ENCODE measurements at regions not wholly inside any gene's neighbourhood (a gene's known extent, or its start where the extent isn't known, plus 50 kb on each side); places are given as distances from the start of the nearest gene placed in this dataset.

DNA sequence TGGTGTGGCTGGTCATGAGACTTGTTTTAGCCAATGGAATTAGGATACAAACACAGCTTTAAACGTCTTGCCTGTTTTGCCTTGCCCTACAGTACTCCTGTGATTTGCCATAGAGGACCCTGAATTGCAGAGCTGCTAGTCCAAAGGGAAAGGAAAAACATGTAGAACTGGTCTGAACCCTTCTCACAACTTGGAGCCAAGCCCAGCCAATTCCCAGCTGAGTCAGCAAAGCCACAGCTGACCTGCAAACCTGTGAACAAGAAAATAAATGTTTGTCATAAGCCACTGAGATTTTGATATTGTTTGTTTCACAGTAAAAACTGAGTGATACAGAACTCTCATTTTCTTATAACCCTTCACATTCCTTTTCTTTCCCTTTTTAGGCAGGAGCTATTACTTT is 360.5 kb upstream of the API5 start:
- WGBS (ENCODE audit: insufficient coverage) = 76% methylated on average over 1 of the region's 1 CpG
- Histone ChIP-seq H3K4me3 (ENCODE audit: low read length) (no peak overlapping the region), H3K27me3 (ENCODE audit: control insufficient read depth, insufficient read depth, low read length) (no peaks in the 10 kb centered on the region), H3K27ac (ENCODE audit: low read length) (no peak overlapping the region), H3K36me3 (ENCODE audit: control insufficient read depth, insufficient read depth, low read length) (no peaks in the 10 kb centered on the region), H3K9me3 (ENCODE audit: control insufficient read depth, insufficient read depth, low read length) (no peaks in the 10 kb centered on the region), H3K4me1 (ENCODE audit: control insufficient read depth, insufficient read depth, low read length) (no peaks in the 10 kb centered on the region)
- Mint-ChIP-seq H3K27ac (no peak overlapping the region), H3K27me3 (ENCODE audit: low read depth in 2 of 2) (no peaks in the 10 kb centered on the region), H3K9me3 (peaks cover 9% of the 10 kb centered on the region in 2 donors), H3K4me3 (no peak overlapping the region), H3K4me1 (no peaks in the 10 kb centered on the region), H3K36me3 (no peaks in the 10 kb centered on the region)
- intact Hi-C loops (cut with micrococcal nuclease) = no loop called here
- no peak for DNase-seq
- ATAC-seq = no peak
- TF ChIP-seq, protein P1, sequence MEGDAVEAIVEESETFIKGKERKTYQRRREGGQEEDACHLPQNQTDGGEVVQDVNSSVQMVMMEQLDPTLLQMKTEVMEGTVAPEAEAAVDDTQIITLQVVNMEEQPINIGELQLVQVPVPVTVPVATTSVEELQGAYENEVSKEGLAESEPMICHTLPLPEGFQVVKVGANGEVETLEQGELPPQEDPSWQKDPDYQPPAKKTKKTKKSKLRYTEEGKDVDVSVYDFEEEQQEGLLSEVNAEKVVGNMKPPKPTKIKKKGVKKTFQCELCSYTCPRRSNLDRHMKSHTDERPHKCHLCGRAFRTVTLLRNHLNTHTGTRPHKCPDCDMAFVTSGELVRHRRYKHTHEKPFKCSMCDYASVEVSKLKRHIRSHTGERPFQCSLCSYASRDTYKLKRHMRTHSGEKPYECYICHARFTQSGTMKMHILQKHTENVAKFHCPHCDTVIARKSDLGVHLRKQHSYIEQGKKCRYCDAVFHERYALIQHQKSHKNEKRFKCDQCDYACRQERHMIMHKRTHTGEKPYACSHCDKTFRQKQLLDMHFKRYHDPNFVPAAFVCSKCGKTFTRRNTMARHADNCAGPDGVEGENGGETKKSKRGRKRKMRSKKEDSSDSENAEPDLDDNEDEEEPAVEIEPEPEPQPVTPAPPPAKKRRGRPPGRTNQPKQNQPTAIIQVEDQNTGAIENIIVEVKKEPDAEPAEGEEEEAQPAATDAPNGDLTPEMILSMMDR (IDR thresholded peaks at IDR 0.05) = no peak

DNA sequence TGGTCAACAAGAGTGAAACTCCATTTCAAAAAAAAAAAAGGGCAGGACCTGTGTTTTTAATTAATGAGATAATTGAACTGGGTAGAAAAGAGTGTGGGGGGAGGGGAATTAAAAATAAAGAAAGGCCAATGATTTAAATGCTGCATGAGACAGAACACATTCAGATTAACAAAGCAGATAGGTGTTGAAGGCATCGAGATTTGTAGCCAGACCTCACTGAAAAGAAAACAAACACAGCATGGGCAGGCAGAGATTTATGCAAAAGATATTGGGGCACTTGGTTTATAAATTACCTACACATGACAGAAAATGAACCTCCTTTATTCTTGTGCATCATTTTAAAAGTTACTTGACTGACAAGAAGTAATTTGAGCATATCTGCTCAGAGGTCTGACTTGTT is 354.0 kb upstream of the API5 start:
- intact Hi-C loops (cut with micrococcal nuclease) = no loop called here
- 56% methylated on average over 1 of the region's 1 CpG for WGBS (ENCODE audit: insufficient coverage)

DNA sequence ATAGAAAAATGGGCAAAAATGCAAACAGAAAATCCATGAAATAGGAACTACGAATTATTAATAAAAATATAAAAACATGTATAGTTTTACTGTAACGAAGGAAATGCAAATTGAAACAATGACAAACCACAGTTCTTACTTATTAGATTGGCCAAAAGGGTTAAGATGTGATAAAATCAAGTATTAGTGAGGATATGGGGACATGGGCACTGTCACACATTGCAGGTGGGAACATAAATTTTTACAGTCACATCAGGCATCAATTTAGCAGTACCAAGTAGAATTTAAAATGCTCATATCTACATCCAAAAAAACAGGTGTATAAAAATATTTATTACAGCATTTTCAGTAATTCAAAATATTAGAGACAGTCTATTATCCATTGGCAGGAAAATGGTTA is 353.2 kb upstream of the API5 start:
- peaks cover 3% of the 10 kb centered on the region for H3K9me3 ChIP-seq (ENCODE audit: control insufficient read depth, insufficient read depth, low read length)
- intact Hi-C loops (cut with micrococcal nuclease) = no loop called here
- H3K36me3 ChIP-seq (ENCODE audit: control insufficient read depth, insufficient read depth, low read length) = no peaks in the 10 kb centered on the region
- no peak overlapping the region for H3K4me3 ChIP-seq (ENCODE audit: low read length)
- H3K4me1 ChIP-seq (ENCODE audit: control insufficient read depth, insufficient read depth, low read length) = no peaks in the 10 kb centered on the region
- Mint-ChIP-seq H3K27ac (no peak overlapping the region), H3K9me3 (peaks cover 4 to 6% of the 10 kb centered on the region in 2 donors), H3K4me3 (no peak overlapping the region), H3K27me3 (ENCODE audit: low read depth in 2 of 2) (no peaks in the 10 kb centered on the region), H3K36me3 (no peaks in the 10 kb centered on the region), H3K4me1 (no peaks in the 10 kb centered on the region)
- TF ChIP-seq, protein P1 (IDR thresholded peaks at IDR 0.05) = no peak
- no peaks in the 10 kb centered on the region for H3K27me3 ChIP-seq (ENCODE audit: control insufficient read depth, insufficient read depth, low read length)
- no peak for ATAC-seq
- DNase-seq = no peak
- WGBS (ENCODE audit: insufficient coverage) = 67% methylated on average over 1 of the region's 2 CpGs
- H3K27ac ChIP-seq (ENCODE audit: low read length) = no peak overlapping the region

More for the DNA sequence above, 354.0 kb upstream of the API5 start:
- Histone ChIP-seq H3K27me3 (ENCODE audit: control insufficient read depth, insufficient read depth, low read length) (no peaks in the 10 kb centered on the region), H3K4me1 (ENCODE audit: control insufficient read depth, insufficient read depth, low read length) (no peaks in the 10 kb centered on the region), H3K4me3 (ENCODE audit: low read length) (no peak overlapping the region), H3K36me3 (ENCODE audit: control insufficient read depth, insufficient read depth, low read length) (no peaks in the 10 kb centered on the region), H3K27ac (ENCODE audit: low read length) (no peak overlapping the region), H3K9me3 (ENCODE audit: control insufficient read depth, insufficient read depth, low read length) (peaks cover 3% of the 10 kb centered on the region)
- TF ChIP-seq, protein P1 (IDR thresholded peaks at IDR 0.05) = no peak
- H3K27me3 Mint-ChIP-seq (ENCODE audit: low read depth in 2 of 2) = no peaks in the 10 kb centered on the region
- DNase-seq (no peak), ATAC-seq (no peak)
- H3K4me1 Mint-ChIP-seq = no peaks in the 10 kb centered on the region
- peaks cover 4 to 6% of the 10 kb centered on the region in 2 donors for H3K9me3 Mint-ChIP-seq
- H3K36me3 Mint-ChIP-seq = no peaks in the 10 kb centered on the region
- H3K4me3 Mint-ChIP-seq = no peak overlapping the region
- no peak overlapping the region for H3K27ac Mint-ChIP-seq

DNA sequence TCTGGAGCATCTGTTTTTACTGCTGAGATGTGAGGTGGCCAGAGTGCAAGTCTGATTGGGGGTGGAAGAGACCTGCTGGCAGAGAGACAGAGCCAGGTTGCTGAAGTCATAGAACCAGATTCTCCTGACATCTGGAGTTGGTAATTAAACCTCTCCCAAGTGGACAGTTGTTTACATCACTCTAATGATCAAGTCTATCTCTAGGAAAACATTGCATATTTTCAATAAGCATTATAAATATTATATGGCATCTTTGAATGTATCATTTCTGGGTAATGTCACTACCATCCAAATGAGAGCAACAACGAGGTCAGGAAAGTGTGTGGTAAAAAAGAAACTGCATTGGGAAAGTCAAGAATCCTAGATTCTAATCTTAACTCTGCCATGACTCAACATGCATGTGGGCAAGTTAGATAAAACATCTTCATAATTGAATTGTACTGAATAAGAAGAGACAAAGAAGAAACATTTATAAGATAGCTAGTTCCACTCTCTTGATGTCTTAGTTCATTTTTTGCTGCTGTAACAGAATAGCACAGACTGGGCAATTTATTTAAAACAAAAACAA is 351.2 kb upstream of the API5 start:
- DNase-seq = no peak
- no CpG with 5 or more reads among the region's 1 CpG for WGBS (ENCODE audit: insufficient coverage)
- H3K9me3 ChIP-seq (ENCODE audit: control insufficient read depth, insufficient read depth, low read length) = peaks cover 3% of the 10 kb centered on the region
- H3K36me3 ChIP-seq (ENCODE audit: control insufficient read depth, insufficient read depth, low read length) = no peaks in the 10 kb centered on the region
- no peak for ATAC-seq
- Mint-ChIP-seq H3K4me3 (no peak overlapping the region), H3K27me3 (ENCODE audit: low read depth in 2 of 2) (no peaks in the 10 kb centered on the region), H3K27ac (no peak overlapping the region), H3K4me1 (no peaks in the 10 kb centered on the region), H3K36me3 (no peaks in the 10 kb centered on the region), H3K9me3 (peaks cover 4% of the 10 kb centered on the region in 2 donors)
- H3K27ac ChIP-seq (ENCODE audit: low read length) = no peak overlapping the region
- H3K4me1 ChIP-seq (ENCODE audit: control insufficient read depth, insufficient read depth, low read length) = no peaks in the 10 kb centered on the region
- no peak overlapping the region for H3K4me3 ChIP-seq (ENCODE audit: low read length)
- TF ChIP-seq, protein P1 (IDR thresholded peaks at IDR 0.05) = no peak
- intact Hi-C loops (cut with micrococcal nuclease) = no loop called here
- H3K27me3 ChIP-seq (ENCODE audit: control insufficient read depth, insufficient read depth, low read length) = no peaks in the 10 kb centered on the region

All from natural killer cell (primary cell).